OCI-LY1 (cell line): ENCODE measurements at regions not wholly inside any gene's neighbourhood (a gene's known extent, or its start where the extent isn't known, plus 50 kb on each side); places are given as distances from the start of the nearest gene placed in this dataset.

Experiments used
- H2AFZ ChIP-seq: fragments of 200-600 bp; sonication (generic), shearing (Covaris generic); 2 replicates; pipeline ENCODE4 v1.6.0; 2014; ENCODE audit warnings: antibody characterized with exemption, mild to moderate bottlenecking, low read length
- H3F3A ChIP-seq: fragments of 200-600 bp; sonication (generic), shearing (Covaris generic); 2 replicates; pipeline ENCODE4 v1.6.0; 2014; ENCODE audit warnings: mild to moderate bottlenecking, antibody characterized with exemption, low read length, moderate library complexity; ENCODE audit not compliant: insufficient read depth
- H3K27ac ChIP-seq: fragments of 200-600 bp; sonication (generic); 2 replicates; pipeline ENCODE4 v1.5.1; 2014; ENCODE audit warnings: low read length, mixed run types, mild to moderate bottlenecking, low read depth; ENCODE audit not compliant: poor library complexity, severe bottlenecking
- H3K27me3 ChIP-seq: fragments of 200-600 bp; sonication (generic); 2 replicates; pipeline ENCODE4 v1.6.0; 2014; ENCODE audit warnings: antibody characterized with exemption, mild to moderate bottlenecking, low read length, moderate library complexity; ENCODE audit not compliant: insufficient read depth
- H3K36me3 ChIP-seq: fragments of 200-600 bp; sonication (generic); 2 replicates; pipeline ENCODE4 v1.6.1; 2014; ENCODE audit warnings: mild to moderate bottlenecking, antibody characterized with exemption, low read length, moderate library complexity, mixed read lengths; ENCODE audit not compliant: insufficient read depth
- H3K4me1 ChIP-seq: fragments of 200-600 bp; sonication (generic); 2 replicates; pipeline ENCODE4 v1.5.1; 2014; ENCODE audit warnings: mild to moderate bottlenecking, low read length, moderate library complexity; ENCODE audit not compliant: insufficient read depth, severe bottlenecking
- H3K4me2 ChIP-seq: fragments of 200-600 bp; sonication (generic), shearing (Covaris generic); 2 replicates; pipeline ENCODE4 v1.6.1; 2014; ENCODE audit warnings: low read length
- H3K4me3 ChIP-seq: fragments of 200-600 bp; sonication (generic); 2 replicates; pipeline ENCODE4 v1.5.1; 2014; ENCODE audit warnings: low read length, low read depth, mild to moderate bottlenecking, mixed read lengths; ENCODE audit not compliant: poor library complexity, severe bottlenecking
- H3K79me2 ChIP-seq: fragments of 200-600 bp; shearing (Covaris generic); 2 replicates; pipeline ENCODE4 v1.6.1; 2016; ENCODE audit warnings: mixed run types, low read length, mixed read lengths; ENCODE audit not compliant: insufficient read depth
- H3K9ac ChIP-seq: fragments of 200-600 bp; sonication (generic), shearing (Covaris generic); 2 replicates; pipeline ENCODE4 v1.6.1; 2014; ENCODE audit warnings: mild to moderate bottlenecking, low read length, mixed read lengths
- H3K9me2 ChIP-seq: fragments of 200-600 bp; sonication (generic), shearing (Covaris generic); 2 replicates; pipeline ENCODE4 v1.6.1; 2014; ENCODE audit warnings: low read depth, mild to moderate bottlenecking, low read length, mixed read lengths
- H3K9me3 ChIP-seq: fragments of 200-600 bp; shearing (Covaris generic); 2 replicates; pipeline ENCODE4 v1.6.1; 2014; ENCODE audit warnings: low read length, mixed read lengths
- H4K20me1 ChIP-seq: fragments of 200-600 bp; sonication (generic), shearing (Covaris generic); 2 replicates; pipeline ENCODE4 v1.6.0; 2016; ENCODE audit warnings: mild to moderate bottlenecking, low read length; ENCODE audit not compliant: insufficient read depth
- EZH2 ChIP-seq: fragments of 200-600 bp; sonication (generic), shearing (Covaris generic); IDR thresholded peaks from 2 replicates; pipeline ENCODE4 v1.8.0; 2017; ENCODE audit warnings: borderline replicate concordance, mixed run types, mild to moderate bottlenecking, antibody characterized with exemption, low read length, moderate library complexity, mixed read lengths
- TF ChIP-seq, protein P1 (sequence below): fragments of 200-600 bp; sonication (generic), shearing (Covaris generic); IDR thresholded peaks from 2 replicates; pipeline ENCODE4 v1.5.1; 2017; ENCODE audit warnings: mild to moderate bottlenecking, antibody characterized with exemption, low read length, moderate library complexity, mixed read lengths

DNA sequence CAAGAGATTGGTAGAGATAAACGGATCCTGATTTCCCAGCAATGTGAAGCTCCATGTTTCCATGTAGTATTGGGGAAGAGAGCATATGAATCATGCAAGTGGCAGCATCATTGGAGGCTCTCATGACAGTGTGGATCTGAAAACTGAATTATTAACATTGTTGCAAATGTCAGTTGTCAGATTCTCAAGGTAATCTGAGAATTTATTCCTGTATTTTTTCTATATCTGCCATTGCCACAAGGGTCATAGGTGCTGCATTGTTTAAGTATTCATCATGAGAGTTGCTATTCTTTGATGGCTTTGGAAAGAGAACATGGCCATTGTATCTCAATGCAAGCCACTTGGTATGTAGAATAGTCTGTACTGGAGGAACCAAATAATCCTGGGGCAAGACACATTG is 1217.0 kb upstream of the ZEB2 start:
- Histone ChIP-seq H3K27ac (no peak overlapping the region), H4K20me1 (no peaks in the 10 kb centered on the region), H3K27me3 (no peaks in the 10 kb centered on the region), H3K4me1 (peaks cover 10% of the 10 kb centered on the region), H3K9me3 (no peaks in the 10 kb centered on the region), H3K4me3 (no peak overlapping the region), H3K4me2 (no peak overlapping the region), H3K36me3 (no peaks in the 10 kb centered on the region), H3K79me2 (no peaks in the 10 kb centered on the region), H3K9ac (no peak overlapping the region), H2AFZ (no peak overlapping the region), H3K9me2 (no peaks in the 10 kb centered on the region), H3F3A (no peaks in the 10 kb centered on the region)
- TF ChIP-seq, protein P1, sequence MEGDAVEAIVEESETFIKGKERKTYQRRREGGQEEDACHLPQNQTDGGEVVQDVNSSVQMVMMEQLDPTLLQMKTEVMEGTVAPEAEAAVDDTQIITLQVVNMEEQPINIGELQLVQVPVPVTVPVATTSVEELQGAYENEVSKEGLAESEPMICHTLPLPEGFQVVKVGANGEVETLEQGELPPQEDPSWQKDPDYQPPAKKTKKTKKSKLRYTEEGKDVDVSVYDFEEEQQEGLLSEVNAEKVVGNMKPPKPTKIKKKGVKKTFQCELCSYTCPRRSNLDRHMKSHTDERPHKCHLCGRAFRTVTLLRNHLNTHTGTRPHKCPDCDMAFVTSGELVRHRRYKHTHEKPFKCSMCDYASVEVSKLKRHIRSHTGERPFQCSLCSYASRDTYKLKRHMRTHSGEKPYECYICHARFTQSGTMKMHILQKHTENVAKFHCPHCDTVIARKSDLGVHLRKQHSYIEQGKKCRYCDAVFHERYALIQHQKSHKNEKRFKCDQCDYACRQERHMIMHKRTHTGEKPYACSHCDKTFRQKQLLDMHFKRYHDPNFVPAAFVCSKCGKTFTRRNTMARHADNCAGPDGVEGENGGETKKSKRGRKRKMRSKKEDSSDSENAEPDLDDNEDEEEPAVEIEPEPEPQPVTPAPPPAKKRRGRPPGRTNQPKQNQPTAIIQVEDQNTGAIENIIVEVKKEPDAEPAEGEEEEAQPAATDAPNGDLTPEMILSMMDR, result no peak
- TF ChIP-seq EZH2, result no peak

DNA sequence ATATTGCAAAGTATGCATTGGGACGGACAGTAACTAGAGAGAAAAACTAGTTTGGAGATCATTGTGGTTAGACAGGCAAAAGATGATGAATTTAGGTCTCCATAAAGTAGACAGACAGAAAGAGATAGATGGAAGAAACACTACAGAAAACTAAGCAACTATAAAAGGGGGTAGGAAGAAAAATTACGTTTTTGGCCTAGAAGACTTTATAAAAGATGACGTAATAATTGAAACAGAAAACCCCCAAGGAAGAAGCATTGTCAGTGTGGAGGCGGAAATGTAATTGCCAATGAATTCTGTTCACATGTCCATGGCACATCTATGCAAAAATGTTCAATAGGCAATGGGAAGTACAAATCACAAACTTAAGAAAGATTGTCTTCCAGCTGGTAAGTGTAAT is 1211.5 kb upstream of the ZEB2 start:
- Histone ChIP-seq H3K4me3 (no peak overlapping the region), H3K9me2 (no peaks in the 10 kb centered on the region), H3K27me3 (no peaks in the 10 kb centered on the region), H4K20me1 (no peaks in the 10 kb centered on the region), H3K9ac (no peak overlapping the region), H3K27ac (no peak overlapping the region), H3K79me2 (no peaks in the 10 kb centered on the region), H3F3A (no peaks in the 10 kb centered on the region), H3K36me3 (no peaks in the 10 kb centered on the region), H3K9me3 (no peaks in the 10 kb centered on the region), H3K4me2 (no peak overlapping the region), H2AFZ (no peak overlapping the region), H3K4me1 (no peaks in the 10 kb centered on the region)
- TF ChIP-seq EZH2, result no peak
- TF ChIP-seq, protein P1, result no peak

DNA sequence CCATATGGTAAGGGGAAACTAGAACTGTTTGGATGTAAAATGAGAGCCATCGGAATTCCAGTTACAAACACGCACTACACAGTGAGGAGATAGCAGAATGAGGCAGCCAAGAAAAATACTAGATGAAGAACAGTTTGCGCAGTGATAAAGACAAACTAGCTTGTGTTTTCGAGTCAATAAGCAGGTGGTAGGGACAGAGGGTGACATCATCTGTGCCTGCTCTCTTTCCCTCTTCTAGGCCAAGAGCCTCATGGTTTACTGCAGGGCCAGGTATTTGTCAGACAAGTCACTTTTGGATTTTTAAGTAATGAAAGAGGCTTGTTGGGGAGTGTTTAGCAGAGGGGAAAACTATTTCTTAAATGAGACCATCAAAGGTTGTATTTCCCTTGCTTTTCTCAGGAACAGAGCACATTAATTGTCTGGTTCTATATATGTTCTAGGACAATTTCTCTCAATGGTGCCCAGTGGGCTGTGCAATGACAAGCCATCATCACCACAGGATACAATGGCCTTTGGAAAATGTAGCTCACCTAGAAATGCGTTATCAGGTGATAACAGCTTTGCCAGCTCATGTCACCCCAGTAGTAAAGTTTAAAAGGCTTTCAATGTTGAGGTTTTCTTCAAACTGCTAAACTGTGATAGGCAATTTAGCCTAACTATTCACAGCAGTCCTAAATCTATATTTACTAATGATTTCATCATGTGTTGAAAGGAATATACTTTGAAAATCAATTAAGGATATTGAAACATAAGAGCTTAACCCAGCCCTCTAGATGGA is 1210.3 kb upstream of the ZEB2 start:
- H3K4me2 ChIP-seq, result no peak overlapping the region
- no peaks in the 10 kb centered on the region for H3K36me3 ChIP-seq
- H3K27ac ChIP-seq, result no peak overlapping the region
- H3K9me3 ChIP-seq, result no peaks in the 10 kb centered on the region
- H3K79me2 ChIP-seq, result no peaks in the 10 kb centered on the region
- no peaks in the 10 kb centered on the region for H4K20me1 ChIP-seq
- H3K9ac ChIP-seq, result no peak overlapping the region
- no peaks in the 10 kb centered on the region for H3K9me2 ChIP-seq
- TF ChIP-seq, protein P1, result no peak
- no peak for TF ChIP-seq EZH2
- no peaks in the 10 kb centered on the region for H3K27me3 ChIP-seq
- no peaks in the 10 kb centered on the region for H3K4me1 ChIP-seq
- no peak overlapping the region; the same call in 1 of the 2 replicates for H2AFZ ChIP-seq
- H3F3A ChIP-seq, result no peaks in the 10 kb centered on the region
- H3K4me3 ChIP-seq, result no peak overlapping the region
